ENCODE measurements at regions not wholly inside any gene's neighbourhood (a gene's known extent, or its start where the extent isn't known, plus 50 kb on each side); places are given as distances from the start of the nearest gene placed in this dataset.

GRCh38 chr20:52727740-52728456 is 244.3 kb upstream of the TSHZ2 start:
- no peak for DNase-seq
- Histone ChIP-seq H3K4me1 (no peaks in the 10 kb centered on the region), H3K27ac (no peak overlapping the region), H3K9me3 (replicated peaks) (no peaks in the 10 kb centered on the region), H3K4me3 (no peak overlapping the region), H3K36me3 (no peaks in the 10 kb centered on the region), H3K27me3 (peaks cover 6% of the 10 kb centered on the region; the same call in 1 of the 2 replicates)

- Histone ChIP-seq H3K4me1 (no peaks in the 10 kb centered on the region; the same call in 1 of the 2 replicates), H3K4me3 (no peak overlapping the region), H3K27me3 (peaks cover 16% of the 10 kb centered on the region), H3K27ac (no peak overlapping the region), H3K36me3 (no peaks in the 10 kb centered on the region), H3K9me3 (replicated peaks) (no peaks in the 10 kb centered on the region)
- no peak for DNase-seq
Measured at GRCh38 chr20:52724541-52724940, 247.6 kb upstream of the TSHZ2 start.

- Histone ChIP-seq H3K4me3 (no peak overlapping the region), H3K36me3 (no peaks in the 10 kb centered on the region), H3K27ac (no peak overlapping the region), H3K9me3 (replicated peaks) (no peaks in the 10 kb centered on the region), H3K4me1 (no peaks in the 10 kb centered on the region; the same call in 1 of the 2 replicates), H3K27me3 (peaks cover 20% of the 10 kb centered on the region)
- DNase-seq: no peak
Measured at GRCh38 chr20:52722926-52723688, 249.1 kb upstream of the TSHZ2 start.

- peaks cover 6% of the 10 kb centered on the region for H3K27me3 ChIP-seq
- no peaks in the 10 kb centered on the region for H3K4me1 ChIP-seq
- no peaks in the 10 kb centered on the region for H3K9me3 ChIP-seq (replicated peaks)
- H3K36me3 ChIP-seq: no peaks in the 10 kb centered on the region
- no peak overlapping the region for H3K27ac ChIP-seq
- H3K4me3 ChIP-seq: no peak overlapping the region
- no peak for DNase-seq
Measured at GRCh38 chr20:52708137-52708536, 264.0 kb upstream of the TSHZ2 start.

- H3K27me3 ChIP-seq: peaks cover 15% of the 10 kb centered on the region
- H3K27ac ChIP-seq: no peak overlapping the region
- H3K4me1 ChIP-seq: no peaks in the 10 kb centered on the region
- no peaks in the 10 kb centered on the region for H3K36me3 ChIP-seq
- no peak overlapping the region for H3K4me3 ChIP-seq
- no peaks in the 10 kb centered on the region for H3K9me3 ChIP-seq (replicated peaks)
- no peak for DNase-seq
Measured at GRCh38 chr20:52704553-52704952, 267.6 kb upstream of the TSHZ2 start.

- H3K4me1 ChIP-seq: no peaks in the 10 kb centered on the region
- no peak overlapping the region for H3K4me3 ChIP-seq
- H3K9me3 ChIP-seq (replicated peaks): no peaks in the 10 kb centered on the region
- H3K27ac ChIP-seq: no peak overlapping the region
- no peak for DNase-seq
- no peaks in the 10 kb centered on the region for H3K36me3 ChIP-seq
- peaks cover 6% of the 10 kb centered on the region; the same call in 1 of the 2 replicates for H3K27me3 ChIP-seq
Measured at GRCh38 chr20:52688345-52688744, 283.8 kb upstream of the TSHZ2 start.

- no peaks in the 10 kb centered on the region for H3K4me1 ChIP-seq
- H3K9me3 ChIP-seq (replicated peaks): no peaks in the 10 kb centered on the region
- H3K4me3 ChIP-seq: no peak overlapping the region
- H3K36me3 ChIP-seq: no peaks in the 10 kb centered on the region
- no peak overlapping the region for H3K27ac ChIP-seq
- H3K27me3 ChIP-seq: peaks cover 6% of the 10 kb centered on the region; the same call in 1 of the 2 replicates
- no peak for DNase-seq
Measured at GRCh38 chr20:52684905-52685304, 287.3 kb upstream of the TSHZ2 start.

GRCh38 chr20:52684176-52684575 is 288.0 kb upstream of the TSHZ2 start:
- Histone ChIP-seq H3K27ac (no peak overlapping the region), H3K4me3 (no peak overlapping the region), H3K9me3 (replicated peaks) (no peaks in the 10 kb centered on the region), H3K36me3 (no peaks in the 10 kb centered on the region), H3K27me3 (peaks cover 6% of the 10 kb centered on the region; the same call in 1 of the 2 replicates), H3K4me1 (no peaks in the 10 kb centered on the region)
- DNase-seq: no peak

- no peaks in the 10 kb centered on the region for H3K9me3 ChIP-seq (replicated peaks)
- no peak for DNase-seq
- H3K4me1 ChIP-seq: no peaks in the 10 kb centered on the region
- H3K27me3 ChIP-seq: peaks cover 10% of the 10 kb centered on the region; the same call in 1 of the 2 replicates
- H3K36me3 ChIP-seq: no peaks in the 10 kb centered on the region
- H3K4me3 ChIP-seq: no peak overlapping the region
- no peak overlapping the region for H3K27ac ChIP-seq
Measured at GRCh38 chr20:52683761-52684160, 288.4 kb upstream of the TSHZ2 start.

- no peaks in the 10 kb centered on the region for H3K4me1 ChIP-seq
- DNase-seq: no peak
- H3K36me3 ChIP-seq: no peaks in the 10 kb centered on the region
- peaks cover 12% of the 10 kb centered on the region; the same call in 1 of the 2 replicates for H3K27me3 ChIP-seq
- no peak overlapping the region for H3K27ac ChIP-seq
- H3K9me3 ChIP-seq (replicated peaks): no peaks in the 10 kb centered on the region
- no peak overlapping the region for H3K4me3 ChIP-seq
Measured at GRCh38 chr20:52682237-52682636, 289.9 kb upstream of the TSHZ2 start.

GRCh38 chr20:52681288-52681687 is 290.9 kb upstream of the TSHZ2 start:
- Histone ChIP-seq H3K9me3 (replicated peaks) (no peaks in the 10 kb centered on the region), H3K27ac (no peak overlapping the region), H3K4me1 (no peaks in the 10 kb centered on the region), H3K27me3 (peaks cover 12% of the 10 kb centered on the region; the same call in 1 of the 2 replicates), H3K36me3 (no peaks in the 10 kb centered on the region), H3K4me3 (no peak overlapping the region)
- DNase-seq: no peak

GRCh38 chr20:52677216-52677615 is 294.9 kb upstream of the TSHZ2 start:
- no peak overlapping the region for H3K27ac ChIP-seq
- H3K36me3 ChIP-seq: no peaks in the 10 kb centered on the region
- H3K9me3 ChIP-seq (replicated peaks): no peaks in the 10 kb centered on the region
- no peaks in the 10 kb centered on the region for H3K4me1 ChIP-seq
- no peak overlapping the region for H3K4me3 ChIP-seq
- no peak for DNase-seq
- H3K27me3 ChIP-seq: peaks cover 14% of the 10 kb centered on the region; the same call in 1 of the 2 replicates

GRCh38 chr20:52676283-52676995 is 295.7 kb upstream of the TSHZ2 start:
- DNase-seq: no peak
- Histone ChIP-seq H3K27me3 (peaks cover 14% of the 10 kb centered on the region; the same call in 1 of the 2 replicates), H3K36me3 (no peaks in the 10 kb centered on the region), H3K9me3 (replicated peaks) (no peaks in the 10 kb centered on the region), H3K4me1 (no peaks in the 10 kb centered on the region), H3K27ac (no peak overlapping the region), H3K4me3 (no peak overlapping the region)

GRCh38 chr20:52675375-52675774 is 296.8 kb upstream of the TSHZ2 start:
- Histone ChIP-seq H3K4me3 (no peak overlapping the region), H3K27me3 (peaks cover 14% of the 10 kb centered on the region; the same call in 1 of the 2 replicates), H3K4me1 (no peaks in the 10 kb centered on the region), H3K36me3 (no peaks in the 10 kb centered on the region), H3K27ac (no peak overlapping the region), H3K9me3 (replicated peaks) (no peaks in the 10 kb centered on the region)
- no peak for DNase-seq

- Histone ChIP-seq H3K27ac (no peak overlapping the region), H3K4me1 (no peaks in the 10 kb centered on the region), H3K27me3 (peaks cover 3% of the 10 kb centered on the region; the same call in 1 of the 2 replicates), H3K9me3 (replicated peaks) (no peaks in the 10 kb centered on the region), H3K36me3 (no peaks in the 10 kb centered on the region), H3K4me3 (no peak overlapping the region)
- no peak for DNase-seq
Measured at GRCh38 chr20:52668626-52669025, 303.5 kb upstream of the TSHZ2 start.
